Stimulated activated CD8-positive, alpha-beta memory T cell treated with anti-CD3 and anti-CD28 coated beads, Interleukin-12 subunit alpha, Interleukin-12 subunit beta, amount 100 ng/mL, for 4 hours (primary cell): ENCODE measurements at regions not wholly inside any gene's neighbourhood (a gene's known extent, or its start where the extent isn't known, plus 50 kb on each side); places are given as distances from the start of the nearest gene placed in this dataset.

Source experiments
- DNase-seq: peaks from one replicate; pipeline ENCODE4 v3.0.0-alpha.2; 2020; ENCODE audit warnings: low read depth

DNA sequence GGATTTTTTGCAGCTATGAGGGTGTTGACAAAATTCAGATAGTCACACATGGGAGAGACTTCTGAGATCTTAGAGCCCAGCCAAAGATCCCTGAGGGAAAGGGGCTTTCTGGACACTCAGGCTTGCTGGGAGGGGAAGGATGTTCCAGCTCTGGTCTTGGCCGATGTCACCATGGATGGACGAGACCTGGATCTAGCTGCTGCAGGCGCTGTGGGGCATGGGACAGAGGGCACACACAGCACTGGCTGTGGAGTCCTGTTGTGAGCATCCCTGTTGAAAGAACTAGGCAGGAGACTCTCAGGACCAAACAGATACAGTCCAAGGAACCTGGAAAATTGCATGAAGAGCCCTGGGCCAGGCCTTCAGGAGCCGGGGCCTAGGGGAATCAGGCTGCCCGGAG is 80.1 kb upstream of the SDK2 start:
- no peak for DNase-seq

DNA sequence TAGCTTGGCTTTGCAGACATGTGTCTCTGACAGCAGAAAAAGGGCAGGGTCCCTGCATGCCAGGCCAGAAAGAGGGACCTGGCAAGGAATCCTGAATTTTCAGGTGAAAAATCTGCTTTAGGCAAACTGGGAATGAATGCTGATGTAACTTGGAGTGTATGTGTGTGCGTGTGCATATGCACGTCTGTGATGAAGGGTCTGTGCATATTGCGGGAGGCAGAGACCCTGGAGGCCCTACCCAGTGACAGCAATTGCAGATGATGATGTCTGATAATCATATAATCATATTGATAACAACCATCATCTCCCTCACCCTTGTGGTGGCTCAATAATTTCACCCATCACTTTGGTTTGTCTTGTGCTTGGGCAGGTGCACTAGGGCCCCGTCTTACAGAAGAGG is 80.7 kb upstream of the SDK2 start:
- no peak for DNase-seq

DNA sequence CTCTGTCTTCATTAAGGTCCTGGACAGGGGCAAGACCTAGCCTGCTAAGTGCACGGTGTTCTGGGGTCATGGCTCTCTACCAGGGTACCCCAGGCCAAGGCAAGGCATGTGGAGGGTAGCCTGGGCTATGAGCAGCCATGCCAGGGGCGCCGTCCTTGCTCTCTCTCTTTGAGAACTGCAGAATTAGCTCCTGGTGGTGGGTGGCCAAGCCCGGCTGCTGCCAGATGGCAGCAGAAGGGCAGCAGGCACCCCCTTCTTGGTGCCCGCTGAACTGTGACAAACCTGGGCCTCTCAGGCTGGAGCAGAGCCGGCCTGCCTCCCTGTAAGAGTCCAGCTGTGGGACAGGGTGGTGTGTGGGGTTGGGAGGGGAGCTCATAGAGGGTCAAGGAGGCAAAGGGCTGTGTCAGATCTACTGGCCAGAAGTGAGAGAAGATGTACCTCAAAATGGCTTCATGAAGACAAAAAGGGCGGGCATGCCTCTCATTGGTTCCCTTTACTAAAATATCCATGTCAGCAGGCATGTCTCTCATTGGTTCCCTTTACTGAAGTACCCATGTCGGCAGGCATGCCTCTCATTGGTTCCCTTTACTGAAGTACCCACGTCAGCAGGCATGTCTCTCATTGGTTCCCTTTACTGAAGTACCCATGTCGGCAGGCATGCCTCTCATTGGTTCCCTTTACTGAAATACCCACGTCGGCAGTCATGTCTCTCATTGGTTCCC is 81.7 kb upstream of the SDK2 start:
- DNase-seq, result no peak

DNA sequence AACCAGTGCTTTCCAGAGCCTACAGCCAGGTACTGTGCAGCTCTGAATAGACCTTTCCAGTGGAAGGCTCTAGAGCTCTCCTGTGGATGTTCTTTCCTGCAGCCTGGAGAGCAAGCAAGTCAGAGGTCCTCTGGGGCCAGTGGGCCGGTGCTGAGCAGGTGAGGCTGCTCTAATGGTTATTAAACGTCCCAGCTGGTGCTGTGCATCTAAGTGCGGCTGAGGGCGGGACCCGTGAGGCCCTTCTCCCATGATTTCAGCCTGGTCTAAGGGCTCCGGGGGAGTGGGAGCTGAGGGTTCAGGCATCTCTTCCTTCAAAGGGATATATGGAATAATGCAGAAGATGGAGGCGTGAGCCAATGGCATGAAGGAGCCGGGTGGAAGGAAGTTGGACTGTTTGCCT is 83.7 kb upstream of the SDK2 start:
- DNase-seq, result no peak

DNA sequence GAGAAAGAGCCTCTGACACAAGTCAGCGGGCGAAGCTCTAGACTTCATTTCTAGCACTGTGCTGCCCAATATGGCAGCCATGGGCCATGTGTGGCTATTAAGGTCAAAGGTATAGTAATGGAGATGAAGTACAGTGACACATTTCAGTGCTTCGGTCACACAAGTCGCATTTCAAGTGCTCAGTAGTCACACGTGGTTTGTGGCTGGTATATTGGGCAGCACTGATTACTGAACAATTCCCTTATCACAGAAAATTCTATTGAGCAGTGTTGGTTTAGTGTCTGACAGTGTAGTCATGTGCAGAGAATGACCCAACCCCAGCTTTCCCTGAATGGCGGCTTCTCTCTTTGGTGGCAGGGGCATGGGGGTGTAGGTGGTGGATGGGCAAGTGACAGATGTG is 84.9 kb upstream of the SDK2 start:
- DNase-seq, result no peak

DNA sequence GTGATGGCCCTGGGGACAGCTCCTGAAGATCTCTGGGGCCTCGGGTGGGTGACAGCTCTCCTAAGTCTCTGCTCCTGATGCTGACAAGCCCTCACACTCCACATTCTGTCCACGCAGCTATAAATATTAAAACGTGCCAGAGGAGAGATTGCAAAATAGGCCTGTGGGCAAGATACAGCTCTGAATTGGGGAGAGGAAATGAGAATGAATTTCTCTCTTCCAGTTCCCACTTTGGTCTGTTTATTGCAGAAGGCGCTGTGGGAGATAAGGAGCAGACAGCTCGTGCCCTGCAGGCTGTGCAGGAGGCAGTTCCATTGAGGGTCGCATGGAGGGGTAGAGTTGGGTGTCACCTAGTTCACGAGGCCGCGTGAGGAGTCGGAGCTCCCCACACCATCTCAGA is 87.5 kb upstream of the SDK2 start:
- no peak for DNase-seq

DNA sequence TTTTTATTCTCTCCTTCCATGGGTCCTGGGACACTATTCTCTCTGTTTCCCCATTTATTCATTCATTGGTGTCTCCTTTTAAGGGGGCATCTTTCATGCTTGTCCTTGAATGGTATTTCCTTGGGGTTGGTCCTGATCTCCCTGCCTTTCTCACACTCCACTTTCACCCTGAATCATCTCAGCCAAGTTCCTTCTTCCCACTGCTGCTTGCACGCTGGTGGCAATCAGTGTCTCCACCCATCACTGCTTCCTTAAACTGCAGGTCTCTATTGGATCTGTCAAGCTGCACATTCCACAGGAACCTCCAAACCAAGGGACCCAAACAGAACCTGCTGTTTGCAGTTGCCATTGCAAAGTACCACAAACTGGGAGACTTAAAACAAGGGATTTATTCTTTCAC is 89.3 kb upstream of the SDK2 start:
- no peak for DNase-seq

DNA sequence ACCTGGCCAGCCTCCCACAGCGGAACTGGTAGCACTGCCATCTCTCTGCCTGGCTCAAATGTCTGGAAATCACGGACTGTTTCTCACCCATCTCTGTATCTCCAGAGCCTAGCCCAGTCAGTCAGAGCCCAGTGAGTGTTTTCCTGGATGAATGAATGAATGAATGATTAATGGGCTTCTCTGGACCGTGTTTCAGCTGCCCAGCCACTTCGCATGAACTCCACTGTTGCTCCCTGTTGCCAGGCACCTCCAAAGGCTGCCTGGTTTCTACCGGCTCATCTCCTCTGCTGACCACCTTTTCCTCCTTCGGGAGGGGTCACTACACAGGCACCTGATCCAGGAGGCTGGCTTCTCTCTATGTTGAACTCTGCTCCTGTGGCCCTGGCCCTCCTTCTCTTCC is 91.0 kb upstream of the SDK2 start:
- no peak for DNase-seq

DNA sequence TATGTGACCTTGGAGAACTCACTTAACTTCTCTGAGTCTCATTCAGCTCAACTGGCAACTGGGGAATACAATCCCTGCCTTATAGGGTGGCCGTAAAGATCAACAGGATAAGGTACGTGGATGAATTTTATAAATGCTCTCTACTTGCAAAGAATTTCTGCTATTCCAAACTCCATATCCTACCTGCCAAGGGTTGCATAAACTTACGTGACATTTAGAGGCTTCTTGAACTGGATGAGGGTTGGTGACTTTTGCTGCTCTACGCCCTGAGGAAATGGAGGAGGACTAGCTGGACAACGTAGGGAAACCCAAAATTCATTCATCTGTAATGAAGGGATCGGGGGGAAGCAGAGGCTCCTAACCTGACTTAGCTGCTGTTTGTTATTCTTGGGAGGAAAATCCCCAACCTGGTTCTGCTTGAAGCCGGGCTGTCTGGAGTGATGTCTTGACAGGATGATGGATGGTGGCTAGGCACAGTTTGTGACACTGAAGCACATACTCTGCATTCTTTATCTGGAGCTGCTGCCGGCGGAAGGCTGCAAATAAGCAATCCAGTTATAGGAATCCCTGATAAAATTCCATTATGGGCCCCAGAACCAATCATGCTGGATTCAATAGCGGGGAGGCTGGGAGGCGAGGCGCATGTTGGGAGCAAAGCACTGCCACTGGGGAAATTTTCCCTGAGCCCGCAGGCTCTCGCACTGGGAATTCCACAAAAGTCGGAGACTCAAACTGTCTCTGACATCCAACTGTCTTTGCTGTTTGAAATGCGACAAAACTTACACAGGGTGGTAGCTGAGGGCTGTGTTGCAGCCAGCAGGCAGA is 94.7 kb upstream of the SDK2 start:
- no peak for DNase-seq

DNA sequence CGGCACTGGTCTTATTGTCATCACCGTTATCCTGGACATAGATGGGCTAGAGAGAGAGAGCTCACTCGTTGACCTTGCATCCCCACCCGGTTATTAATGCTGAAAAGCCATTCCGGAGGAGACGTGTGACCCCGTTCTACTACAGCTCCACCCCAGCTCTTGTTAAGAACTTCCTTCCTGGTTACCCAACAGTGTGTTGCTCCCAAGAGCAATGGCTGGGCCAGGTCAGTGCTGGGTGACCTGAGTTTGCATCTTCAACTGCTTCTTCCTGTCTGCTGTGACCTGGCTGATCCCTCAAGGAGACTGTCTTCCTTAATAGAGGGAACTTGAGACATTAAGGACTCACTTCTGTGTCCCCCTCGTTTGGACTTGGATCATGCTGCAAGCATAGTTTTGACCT is 96.1 kb upstream of the SDK2 start:
- DNase-seq, result no peak

DNA sequence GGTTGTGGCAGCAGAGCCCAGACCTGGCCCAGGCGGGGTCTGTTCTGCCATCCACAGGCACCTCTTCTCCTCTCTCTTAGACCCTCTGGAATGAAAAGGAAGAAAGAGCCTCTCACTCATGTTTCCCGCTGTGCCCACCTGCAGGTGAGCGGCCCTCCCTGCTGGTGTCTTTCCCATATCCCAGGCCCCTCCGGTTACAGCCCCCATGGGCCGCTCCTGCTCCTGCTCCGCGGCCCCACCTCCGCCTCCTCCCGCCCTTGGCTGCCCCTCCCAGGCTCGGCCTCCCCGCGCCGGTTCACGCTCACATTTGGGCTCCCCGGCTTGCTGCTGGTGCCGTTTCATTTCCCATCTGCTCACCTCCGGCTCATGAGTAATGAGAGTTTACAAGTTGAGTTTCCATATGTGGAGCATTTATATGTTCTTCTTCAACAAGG is 98.7 kb upstream of the SDK2 start:
- no peak for DNase-seq

DNA sequence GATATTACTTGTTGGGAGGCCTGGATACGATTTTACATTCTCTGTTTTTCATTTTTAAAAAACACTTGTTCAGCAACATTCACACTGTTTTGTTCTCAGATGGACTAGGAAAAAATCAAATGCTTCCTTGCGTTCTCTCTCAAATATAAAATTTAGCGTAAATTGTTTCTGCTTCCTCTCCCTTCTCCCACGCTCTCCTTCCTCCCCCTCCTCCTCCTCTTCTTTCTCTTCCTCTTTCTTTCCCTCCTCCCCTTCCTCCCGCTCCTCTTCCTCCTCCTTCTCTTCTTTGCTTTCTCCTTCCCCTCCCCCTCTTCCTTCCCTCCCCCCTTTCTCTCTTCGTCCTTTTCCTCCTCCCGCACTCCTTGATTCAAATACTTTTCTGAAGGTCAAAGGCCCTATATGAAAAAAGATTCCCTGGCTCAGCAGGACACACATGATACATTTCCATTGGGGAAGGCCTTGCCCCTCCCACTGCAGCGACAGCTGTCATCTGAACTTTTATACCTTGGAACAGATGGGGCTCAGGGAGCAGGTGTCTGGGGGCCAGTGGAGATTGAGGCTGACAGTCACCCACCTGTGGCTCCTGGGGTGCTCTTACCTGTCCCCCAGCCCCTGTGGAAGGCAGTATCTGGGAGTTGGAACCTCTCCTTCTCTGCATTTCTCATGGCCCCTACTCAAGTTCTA is 99.4 kb upstream of the SDK2 start:
- DNase-seq, result no peak

DNA sequence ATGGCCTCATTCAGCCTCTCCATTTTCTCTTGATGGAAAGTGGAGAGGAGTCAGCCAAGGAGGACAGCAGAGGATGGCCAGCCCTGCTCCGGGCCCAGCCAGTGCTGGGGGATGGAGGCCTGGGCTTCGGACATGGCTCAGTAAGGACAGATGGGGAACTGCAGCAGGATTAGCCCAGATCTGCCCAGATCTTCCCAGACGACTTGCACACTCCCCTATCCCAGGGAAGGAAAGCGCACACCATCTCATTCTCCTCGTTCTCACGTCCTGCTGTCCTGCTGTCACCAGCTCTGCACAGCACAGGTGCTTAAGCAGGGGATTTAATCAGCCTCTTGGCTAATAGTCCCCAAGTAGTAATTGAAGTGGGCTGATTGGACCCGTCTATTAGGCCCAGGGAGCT is 100.2 kb upstream of the SDK2 start:
- DNase-seq, result no peak

DNA sequence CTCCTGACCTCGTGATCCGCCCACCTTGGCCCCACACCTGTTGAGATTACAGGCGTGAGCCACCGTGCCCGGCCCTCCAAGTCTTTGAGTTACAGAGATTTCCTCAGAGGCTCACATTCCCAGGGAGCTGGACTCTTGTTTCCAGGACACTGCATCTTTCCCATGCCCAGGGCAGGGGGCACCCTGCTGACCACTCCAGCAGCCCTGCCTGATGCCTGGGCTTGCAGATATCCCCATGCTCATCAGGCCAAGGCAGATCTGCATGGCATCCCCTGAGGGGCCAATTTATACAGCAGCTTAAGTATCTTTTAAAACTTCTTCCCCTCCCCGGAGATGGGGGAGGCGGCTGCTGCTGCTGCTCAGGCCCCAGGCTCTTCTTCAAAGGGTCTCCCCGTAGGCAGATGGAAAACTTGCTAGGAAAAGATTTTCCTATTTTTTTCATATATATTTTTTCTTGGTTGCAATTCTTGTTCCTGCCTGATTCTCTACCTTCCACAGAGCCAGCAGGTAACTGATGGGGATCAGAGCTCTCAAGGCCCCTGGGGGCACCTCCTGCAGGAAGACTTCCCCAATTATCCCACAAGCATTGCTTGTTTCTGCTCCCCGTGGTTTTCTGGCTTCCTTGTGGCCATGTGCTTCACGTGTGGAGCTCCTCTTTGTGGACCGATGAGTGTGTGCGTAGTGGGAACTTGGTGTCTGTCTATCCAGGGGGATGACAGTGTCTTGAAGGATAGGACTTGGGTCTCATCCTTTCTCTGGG is 102.2 kb upstream of the SDK2 start:
- DNase-seq, result no peak

DNA sequence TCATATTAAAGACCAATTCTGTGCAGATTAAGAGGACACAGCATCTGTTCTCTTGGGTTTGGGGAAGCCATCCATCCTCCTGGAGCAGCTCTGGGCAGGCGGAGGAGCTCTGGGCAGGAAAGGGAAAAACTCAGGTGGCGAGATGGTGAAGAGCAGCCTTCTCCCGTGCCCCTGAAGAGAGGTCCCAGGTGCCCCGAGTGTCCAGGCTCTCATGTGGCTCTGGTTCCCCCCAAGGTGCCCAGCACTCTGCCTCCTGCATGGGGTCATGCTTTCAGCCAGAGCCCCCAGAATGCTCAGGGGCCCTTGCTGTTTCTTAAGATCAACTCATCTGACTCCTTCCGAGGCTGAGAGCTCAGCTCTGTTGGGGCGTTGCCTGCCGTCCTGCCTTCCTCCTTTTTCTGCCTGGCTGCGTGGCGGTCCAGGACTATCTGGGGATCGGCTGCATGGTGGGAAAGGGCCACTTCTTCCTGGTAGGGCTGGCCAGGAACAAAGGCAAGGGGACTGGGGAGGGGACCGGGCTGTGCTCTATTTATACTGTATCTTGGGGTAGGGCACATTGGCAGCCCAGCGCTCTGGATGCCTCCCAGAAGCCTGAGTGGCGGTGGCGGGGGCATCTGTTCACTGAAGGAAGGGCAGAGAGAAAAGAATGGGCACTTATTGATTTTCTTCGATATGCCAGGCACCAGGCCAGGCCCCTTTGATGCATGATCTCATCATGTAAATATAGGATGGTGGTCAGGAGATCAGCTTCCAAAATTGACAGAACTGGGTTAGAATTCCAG is 103.2 kb upstream of the SDK2 start:
- DNase-seq, result no peak

DNA sequence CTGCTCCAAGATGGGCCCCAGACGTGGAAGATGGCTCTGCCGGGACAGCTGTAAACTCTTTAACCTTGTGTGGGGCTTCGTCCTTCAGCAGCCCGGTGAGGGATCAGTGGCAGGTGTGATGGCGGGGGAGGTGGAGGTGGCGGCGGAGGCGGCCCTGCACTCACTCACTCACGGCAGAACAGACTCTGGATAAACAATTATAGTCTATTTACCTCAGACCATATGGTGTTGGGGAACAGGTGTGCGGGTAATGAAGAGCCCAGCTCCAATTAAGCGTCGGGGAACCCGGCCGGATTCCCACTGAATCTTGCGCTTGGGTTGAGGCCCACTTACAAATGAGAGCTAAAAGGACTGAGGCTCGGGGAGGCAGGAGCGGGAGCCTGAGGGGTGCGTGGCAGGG is 104.3 kb upstream of the SDK2 start:
- no peak for DNase-seq

DNA sequence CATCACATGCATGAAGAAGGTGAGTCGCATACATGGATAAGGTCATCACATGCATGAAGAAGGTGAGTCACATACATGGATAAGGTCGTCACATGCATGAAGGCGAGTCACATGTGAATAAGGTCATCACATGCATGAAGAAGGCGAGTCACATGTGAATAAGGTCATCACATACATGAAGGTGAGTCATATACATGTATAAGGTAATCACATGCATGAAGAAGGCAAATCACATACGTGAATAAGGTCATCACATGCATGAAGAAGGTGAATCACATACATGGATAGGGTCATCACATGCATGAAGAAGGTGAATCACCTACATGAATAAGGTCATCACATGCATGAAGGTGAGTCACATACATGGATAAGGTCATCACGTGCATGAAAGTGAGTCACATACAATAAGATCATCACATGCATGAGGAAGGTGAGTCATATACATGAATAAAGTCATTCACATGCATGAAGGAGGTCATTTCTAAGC is 105.1 kb upstream of the SDK2 start:
- no peak for DNase-seq

DNA sequence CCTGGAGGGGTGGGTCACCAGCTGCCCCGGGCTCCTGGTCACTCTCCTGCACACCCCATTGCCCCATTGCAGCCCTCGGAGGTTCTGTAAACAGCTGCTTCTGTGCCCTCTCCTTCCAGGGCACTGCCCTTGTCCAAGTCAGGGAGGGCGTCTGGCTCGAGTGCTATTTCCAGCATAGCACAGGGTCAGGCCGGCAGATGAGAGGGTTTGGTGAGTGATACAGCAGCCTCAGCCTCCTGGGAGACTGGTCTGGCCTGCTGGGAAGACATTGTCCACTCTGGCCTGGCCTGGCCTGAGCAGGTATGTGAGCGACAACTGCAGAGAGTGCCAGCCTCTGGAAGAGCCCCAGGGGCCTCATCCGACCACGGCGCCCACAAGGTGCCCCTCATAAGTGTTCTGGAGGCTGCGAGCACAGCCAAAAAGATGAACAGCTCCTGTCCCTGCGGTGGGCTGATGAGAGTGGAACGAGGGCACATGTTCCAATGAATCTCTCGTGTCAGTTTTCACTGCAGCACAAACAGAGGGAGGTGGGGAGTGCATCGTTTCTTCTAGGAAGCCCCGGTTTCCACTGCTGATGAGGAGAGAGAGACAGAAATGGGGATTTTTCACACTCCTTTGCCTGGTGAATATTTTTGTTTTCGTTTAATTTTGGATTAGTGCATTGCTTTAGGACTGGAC is 105.8 kb upstream of the SDK2 start:
- DNase-seq, result no peak

DNA sequence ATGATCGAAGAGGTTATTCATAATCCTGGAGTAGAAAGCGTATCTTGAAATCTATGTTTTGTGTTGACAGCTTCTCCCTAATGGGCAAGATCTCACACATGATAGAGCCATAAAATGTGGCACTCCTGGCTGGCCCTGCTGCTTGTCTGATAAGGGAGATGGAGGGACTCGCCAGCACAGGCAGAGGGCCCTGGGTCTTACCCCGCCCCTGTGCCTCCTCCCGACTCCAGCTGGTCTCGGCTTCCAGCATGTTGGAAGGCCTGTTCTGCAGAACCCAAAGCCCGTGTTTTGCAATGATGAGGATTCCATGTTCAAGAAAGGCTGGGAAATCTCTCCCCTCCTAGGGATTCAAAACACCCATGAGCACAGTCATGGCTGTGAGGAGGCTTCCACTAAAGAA is 106.7 kb upstream of the SDK2 start:
- no peak for DNase-seq

DNA sequence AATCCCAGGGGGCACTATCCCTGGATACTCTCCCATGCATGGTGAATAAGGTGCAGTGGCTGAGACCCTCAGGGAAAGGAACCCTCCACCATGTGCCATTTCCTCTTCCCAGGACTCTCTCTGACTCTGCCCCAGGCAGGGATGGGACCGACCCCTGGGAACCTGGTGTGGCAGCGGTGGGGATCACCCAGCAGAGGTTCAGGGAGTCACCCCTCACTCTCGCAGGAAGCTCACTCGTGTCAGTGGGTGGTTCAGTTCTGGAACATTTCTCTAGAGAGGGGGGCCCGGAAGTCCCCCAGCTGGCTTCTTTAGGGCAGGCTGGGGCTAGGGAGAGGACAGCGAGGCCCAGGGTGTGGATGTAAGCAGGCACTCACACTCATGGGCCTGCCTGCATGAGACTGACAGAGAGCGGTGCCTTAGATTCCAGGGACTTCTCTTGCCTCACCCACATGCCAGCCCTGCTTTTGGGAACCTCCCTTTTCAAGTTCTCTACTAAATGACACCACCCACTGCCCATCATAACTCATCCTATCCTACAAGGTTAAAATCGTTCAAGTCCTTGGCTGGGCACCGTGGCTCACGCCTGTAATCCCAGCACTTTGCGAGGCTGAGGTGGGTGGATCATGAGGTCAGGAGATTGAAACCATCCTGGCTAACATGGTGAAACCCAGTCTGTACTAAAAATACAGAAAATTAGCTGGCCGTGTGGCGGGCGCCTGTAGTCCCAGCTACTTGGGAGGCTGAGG is 109.7 kb upstream of the SDK2 start:
- DNase-seq, result no peak
